GM12878 (cell line): ENCODE measurements at regions not wholly inside any gene's neighbourhood (a gene's known extent, or its start where the extent isn't known, plus 50 kb on each side); places are given as distances from the start of the nearest gene placed in this dataset.

ENCODE experiments used
- ATAC-seq: fragments of 200-7000 bp; cut with Tn5 transposase; 3 replicates; pipeline ENCODE4 v1.9.1; 2020; ENCODE audit warnings: mild to moderate bottlenecking, moderate library complexity
- BruUV-seq: library from RNA; stranded (reverse); fragments of 400-500 nt; replicated peaks from 2 replicates; lab custom pipeline; 2021; lab: Mats Ljungman, UMichigan
- CTCF ChIA-PET: fragments of 300-600 bp; sonication (Branson Sonifier 250); formaldehyde crosslinking; extraction: SDS; loops from one replicate; lab custom pipeline; 2021; ENCODE audit warnings: inconsistent platforms; lab: Yijun Ruan, JAX
- POLR2A ChIA-PET: fragments of 350-600 bp; formaldehyde crosslinking; extraction: SDS; loops from one replicate; lab custom pipeline; 2021; ENCODE audit warnings: inconsistent platforms; lab: Charles Lee
- RAD21 ChIA-PET: fragments of 300-600 bp; sonication (Branson Sonifier 250); formaldehyde crosslinking; loops from one replicate; lab custom pipeline; 2023; ENCODE audit warnings: antibody characterized with exemption; ENCODE audit not compliant: unreplicated experiment; lab: Charles Lee
- SMC1A ChIA-PET: fragments of 300-600 bp; sonication (Branson Sonifier 250); formaldehyde crosslinking; loops from one replicate; lab custom pipeline; 2023; ENCODE audit not compliant: unreplicated experiment, uncharacterized antibody; lab: Charles Lee
- DNase-seq: peaks from one replicate; pipeline ENCODE4 v3.0.0-alpha.2; 2011; ENCODE audit warnings: low read depth, low spot score
- FAIRE-seq: peaks from 3 replicates; lab custom pipeline; 2011; peaks lifted over from hg19 to GRCh38; lab: Jason Lieb, UNC
- H2AFZ ChIP-seq: 2 replicates; pipeline ENCODE4 v1.6.0; 2011; ENCODE audit warnings: low read depth, low read length, control low read depth; ENCODE audit not compliant: control insufficient read depth
- H3K27ac ChIP-seq: 2 replicates; pipeline ENCODE4 v1.5.1; 2011; ENCODE audit warnings: control low read depth; ENCODE audit not compliant: control insufficient read depth, insufficient read depth
- H3K27me3 ChIP-seq, 2 experiments: replicated peaks in 1 of 2; 2 replicates each; pipeline versions ENCODE4 v1.6.0 to v1.6.1; 2011; ENCODE audit warnings: low read length in 1 of 2; ENCODE audit not compliant: control insufficient read depth in 2 of 2, insufficient read depth in 2 of 2
- H3K36me3 ChIP-seq, 2 experiments: 2 replicates each; pipeline ENCODE4 v1.5.1; 2011; ENCODE audit warnings: low read length in 1 of 2; ENCODE audit not compliant: control insufficient read depth in 2 of 2, insufficient read depth in 2 of 2
- H3K4me1 ChIP-seq: 2 replicates; pipeline ENCODE4 v1.6.1; 2011; ENCODE audit warnings: mild to moderate bottlenecking, low read length, moderate library complexity, mixed read lengths; ENCODE audit not compliant: control insufficient read depth, insufficient read depth
- H3K4me2 ChIP-seq: 2 replicates; pipeline ENCODE4 v1.6.0; 2011; ENCODE audit warnings: control low read depth; ENCODE audit not compliant: control insufficient read depth, insufficient read depth
- H3K4me3 ChIP-seq: fragments of 200-600 bp; sonication (generic); 2 replicates; pipeline ENCODE4 v1.5.1; 2016
- H3K79me2 ChIP-seq: 2 replicates; pipeline ENCODE4 v1.6.0; 2011; ENCODE audit warnings: low read length; ENCODE audit not compliant: control insufficient read depth, insufficient read depth
- H3K9ac ChIP-seq: 2 replicates; pipeline ENCODE4 v1.8.0; 2011; ENCODE audit warnings: low read length, control low read depth, mixed read lengths; ENCODE audit not compliant: control insufficient read depth, insufficient read depth
- H3K9me3 ChIP-seq: replicated peaks from 3 replicates; pipeline ENCODE4 v1.5.1; 2011; ENCODE audit warnings: mild to moderate bottlenecking, low read length; ENCODE audit not compliant: control insufficient read depth, insufficient read depth
- H4K20me1 ChIP-seq: 2 replicates; pipeline ENCODE4 v1.6.0; 2011; ENCODE audit not compliant: control insufficient read depth, insufficient read depth
- ATF2 ChIP-seq: IDR thresholded peaks from 2 replicates; pipeline ENCODE4 v1.6.1; 2012; ENCODE audit warnings: low read length, inconsistent platforms
- BMI1 ChIP-seq: fragments of 450-650 bp; IDR thresholded peaks from 2 replicates; pipeline ENCODE4 v1.6.1; 2016; ENCODE audit warnings: mild to moderate bottlenecking, moderate library complexity, borderline replicate concordance
- BRCA1 ChIP-seq: IDR thresholded peaks from 2 replicates; pipeline ENCODE4 v1.6.1; 2011; ENCODE audit warnings: low read depth, low read length, improper control_type of control experiment
- CBX5 ChIP-seq: sonication (generic); IDR thresholded peaks from 2 replicates; pipeline ENCODE4 v1.6.1; 2016; ENCODE audit warnings: low read depth, moderate library complexity, mild to moderate bottlenecking, inconsistent platforms
- CEBPB ChIP-seq, 2 experiments: fragments of 150-350 bp in 1 of 2; IDR thresholded peaks; 2 replicates each; pipeline ENCODE4 v1.6.1; 2012 to 2014; ENCODE audit warnings: low read depth in 2 of 2, low read length in 2 of 2, borderline replicate concordance in 1 of 2, inconsistent platforms in 1 of 2
- CREM ChIP-seq: IDR thresholded peaks from 2 replicates; pipeline ENCODE4 v1.6.1; 2014; ENCODE audit warnings: antibody characterized with exemption, low read depth
- EZH2 ChIP-seq: IDR thresholded peaks from 2 replicates; pipeline ENCODE4 v1.6.1; 2012; ENCODE audit warnings: low read depth, mild to moderate bottlenecking, control low read depth, inconsistent platforms, low read length, borderline replicate concordance; ENCODE audit not compliant: control insufficient read depth
- FOXK2 ChIP-seq: fragments of 450-650 bp; IDR thresholded peaks from 2 replicates; pipeline ENCODE4 v1.6.1; 2017; ENCODE audit warnings: mild to moderate bottlenecking, moderate library complexity
- IRF4 ChIP-seq: IDR thresholded peaks from 2 replicates; pipeline ENCODE4 v1.6.1; 2011; ENCODE audit warnings: low read depth, low read length
- JUND ChIP-seq: IDR thresholded peaks from 2 replicates; pipeline ENCODE4 v1.6.1; 2012; ENCODE audit warnings: low read depth, mild to moderate bottlenecking, low read length, improper control_type of control experiment, moderate library complexity
- KLF5 ChIP-seq: fragments of 450-650 bp; IDR thresholded peaks from 2 replicates; pipeline ENCODE4 v1.6.1; 2014; ENCODE audit warnings: mild to moderate bottlenecking; ENCODE audit not compliant: partially characterized antibody
- NR2C1 ChIP-seq: fragments of 450-650 bp; IDR thresholded peaks from 2 replicates; pipeline ENCODE4 v1.6.1; 2017; ENCODE audit warnings: antibody characterized with exemption, mild to moderate bottlenecking, moderate library complexity
- PAX8 ChIP-seq: fragments of 450-650 bp; IDR thresholded peaks from 2 replicates; pipeline ENCODE4 v1.6.1; 2017; ENCODE audit warnings: mild to moderate bottlenecking, moderate library complexity
- PML ChIP-seq: IDR thresholded peaks from 2 replicates; pipeline ENCODE4 v1.6.1; 2012; ENCODE audit warnings: low read length, inconsistent platforms
- POU2F2 ChIP-seq: IDR thresholded peaks from 3 replicates; pipeline ENCODE4 v1.6.1; 2011; ENCODE audit warnings: low read depth, mild to moderate bottlenecking, low read length, borderline replicate concordance
- RAD51 ChIP-seq: fragments of 450-650 bp; IDR thresholded peaks from 2 replicates; pipeline ENCODE4 v1.6.1; 2016; ENCODE audit warnings: moderate library complexity, mild to moderate bottlenecking, inconsistent platforms
- RFX5 ChIP-seq: IDR thresholded peaks from 2 replicates; pipeline ENCODE4 v1.6.1; 2011; ENCODE audit warnings: low read depth, low read length, improper control_type of control experiment
- STAT3 ChIP-seq: IDR thresholded peaks from 2 replicates; pipeline ENCODE4 v1.6.1; 2011; ENCODE audit warnings: low read depth, low read length, improper control_type of control experiment
- TBL1XR1 ChIP-seq: IDR thresholded peaks from 2 replicates; pipeline ENCODE4 v1.6.1; 2012; ENCODE audit warnings: low read depth, low read length, improper control_type of control experiment
- TCF3 ChIP-seq: IDR thresholded peaks from 2 replicates; pipeline ENCODE4 v1.6.1; 2012; ENCODE audit warnings: low read depth, mild to moderate bottlenecking, low read length, borderline replicate concordance; ENCODE audit not compliant: insufficient read depth
- ZNF622 ChIP-seq: fragments of 450-650 bp; IDR thresholded peaks from 2 replicates; pipeline ENCODE4 v1.6.1; 2017; ENCODE audit warnings: mild to moderate bottlenecking, inconsistent platforms
- WGBS: methylation state at CpG from one replicate; pipeline ENCODE4 v1.1.6; 2016; ENCODE audit warnings: low lambda C conversion rate; ENCODE audit not compliant: insufficient replicate concordance, insufficient coverage; ENCODE audit errors: missing lambda C conversion rate; 5-methylcytosine and 5-hydroxymethylcytosine counted together
- in situ Hi-C: fragments of 300-500 bp; cut with MboI; formaldehyde crosslinking; loops from 9 replicates; pipeline ENCODE4 v1.14.3; 2018; ENCODE audit warnings: mixed read lengths
- intact Hi-C: fragments of 100-400 bp; cut with micrococcal nuclease; formaldehyde crosslinking; loops from one replicate; pipeline ENCODE4 v1.14.2; 2022; ENCODE audit not compliant: unreplicated experiment
- TF ChIP-seq, protein P1 (sequence below): fragments of 450-650 bp; IDR thresholded peaks from 2 replicates; pipeline ENCODE4 v1.6.1; 2017; ENCODE audit warnings: mild to moderate bottlenecking, moderate library complexity

- TF ChIP-seq POU2F2 (no peak), BMI1 (no peak), KLF5 (no peak)
These were observed 655.7 kb upstream of the ADAMTS5 start (continued) for GRCh38 chr21:27622631-27623030.

- FAIRE-seq, result no peak
- H3K9me3 ChIP-seq, result no peaks in the 10 kb centered on the region
- no peaks in the 10 kb centered on the region for H3K79me2 ChIP-seq
- ChIA-PET RAD21 (no interaction called here), SMC1A (no interaction called here), CTCF (no interaction called here), POLR2A (no interaction called here)
- no peak overlapping the region for H3K4me3 ChIP-seq
- ATAC-seq, result no peak
- H4K20me1 ChIP-seq, result no peaks in the 10 kb centered on the region
- no peak for DNase-seq
- no TSS peak for BruUV-seq
- WGBS, result 5% methylated on average over 2 of the region's 2 CpGs
- no peak overlapping the region for H3K27ac ChIP-seq
- intact Hi-C loops, result no loop called here
- no peaks in the 10 kb centered on the region for H3K36me3 ChIP-seq
- H3K4me1 ChIP-seq, result no peaks in the 10 kb centered on the region
- H3K4me2 ChIP-seq, result no peak overlapping the region
- in situ Hi-C loops, result no loop called here
- no peak overlapping the region for H3K9ac ChIP-seq
- no peaks in the 10 kb centered on the region for H3K27me3 ChIP-seq
- no peak overlapping the region for H2AFZ ChIP-seq
- TF ChIP-seq TBL1XR1 (no peak), STAT3 (no peak), CEBPB (IDR thresholded peaks at IDR 0.05; ENCODE audit: borderline replicate concordance in 1 of 2, low read depth in 2 of 2, low read length in 2 of 2) (no peak), TCF3 (no peak), RAD51 (no peak), JUND (no peak), PAX8 (no peak), EZH2 (no peak), ZNF622 (no peak), BRCA1 (no peak), CREM (no peak), RFX5 (no peak), ATF2 (no peak), IRF4 (no peak), PML (no peak), NR2C1 (no peak), FOXK2 (no peak), CBX5 (no peak)
- TF ChIP-seq, protein P1, sequence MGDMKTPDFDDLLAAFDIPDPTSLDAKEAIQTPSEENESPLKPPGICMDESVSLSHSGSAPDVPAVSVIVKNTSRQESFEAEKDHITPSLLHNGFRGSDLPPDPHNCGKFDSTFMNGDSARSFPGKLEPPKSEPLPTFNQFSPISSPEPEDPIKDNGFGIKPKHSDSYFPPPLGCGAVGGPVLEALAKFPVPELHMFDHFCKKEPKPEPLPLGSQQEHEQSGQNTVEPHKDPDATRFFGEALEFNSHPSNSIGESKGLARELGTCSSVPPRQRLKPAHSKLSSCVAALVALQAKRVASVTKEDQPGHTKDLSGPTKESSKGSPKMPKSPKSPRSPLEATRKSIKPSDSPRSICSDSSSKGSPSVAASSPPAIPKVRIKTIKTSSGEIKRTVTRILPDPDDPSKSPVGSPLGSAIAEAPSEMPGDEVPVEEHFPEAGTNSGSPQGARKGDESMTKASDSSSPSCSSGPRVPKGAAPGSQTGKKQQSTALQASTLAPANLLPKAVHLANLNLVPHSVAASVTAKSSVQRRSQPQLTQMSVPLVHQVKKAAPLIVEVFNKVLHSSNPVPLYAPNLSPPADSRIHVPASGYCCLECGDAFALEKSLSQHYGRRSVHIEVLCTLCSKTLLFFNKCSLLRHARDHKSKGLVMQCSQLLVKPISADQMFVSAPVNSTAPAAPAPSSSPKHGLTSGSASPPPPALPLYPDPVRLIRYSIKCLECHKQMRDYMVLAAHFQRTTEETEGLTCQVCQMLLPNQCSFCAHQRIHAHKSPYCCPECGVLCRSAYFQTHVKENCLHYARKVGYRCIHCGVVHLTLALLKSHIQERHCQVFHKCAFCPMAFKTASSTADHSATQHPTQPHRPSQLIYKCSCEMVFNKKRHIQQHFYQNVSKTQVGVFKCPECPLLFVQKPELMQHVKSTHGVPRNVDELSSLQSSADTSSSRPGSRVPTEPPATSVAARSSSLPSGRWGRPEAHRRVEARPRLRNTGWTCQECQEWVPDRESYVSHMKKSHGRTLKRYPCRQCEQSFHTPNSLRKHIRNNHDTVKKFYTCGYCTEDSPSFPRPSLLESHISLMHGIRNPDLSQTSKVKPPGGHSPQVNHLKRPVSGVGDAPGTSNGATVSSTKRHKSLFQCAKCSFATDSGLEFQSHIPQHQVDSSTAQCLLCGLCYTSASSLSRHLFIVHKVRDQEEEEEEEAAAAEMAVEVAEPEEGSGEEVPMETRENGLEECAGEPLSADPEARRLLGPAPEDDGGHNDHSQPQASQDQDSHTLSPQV, result no peak
These were observed 647.3 kb upstream of the ADAMTS5 start for GRCh38 chr21:27614231-27614630.
